Cardiac muscle cell (in vitro differentiated cells and primary cell): ENCODE measurements at regions not wholly inside any gene's neighbourhood (a gene's known extent, or its start where the extent isn't known, plus 50 kb on each side); places are given as distances from the start of the nearest gene placed in this dataset.

Experiments used
- DNase-seq, 2 donors: peaks; one replicate each; pipeline versions ENCODE4 v3.0.0 to v3.0.0-alpha.2; 2010 to 2017; ENCODE audit warnings: low read depth in 1 of 2, low spot score in 1 of 2
- H3K27ac ChIP-seq: fragments of 200-600 bp; sonication (generic); 2 replicates; pipeline ENCODE4 v1.5.1; 2016
- H3K27me3 ChIP-seq: fragments of 200-600 bp; sonication (generic); 2 replicates; pipeline ENCODE4 v1.6.0; 2016; ENCODE audit warnings: control low read depth
- H3K36me3 ChIP-seq: fragments of 200-600 bp; sonication (generic); 2 replicates; pipeline ENCODE4 v1.5.1; 2016; ENCODE audit warnings: control low read depth
- H3K4me1 ChIP-seq: fragments of 200-600 bp; sonication (generic); 2 replicates; pipeline ENCODE4 v1.8.1; 2017; ENCODE audit warnings: low read depth, mild to moderate bottlenecking, mixed run types
- H3K4me3 ChIP-seq: fragments of 200-600 bp; sonication (generic); 2 replicates; pipeline ENCODE4 v1.5.1; 2016; ENCODE audit warnings: mild to moderate bottlenecking
- H3K9me3 ChIP-seq: fragments of 200-600 bp; sonication (generic); 2 replicates; pipeline ENCODE4 v1.5.1; 2017; ENCODE audit warnings: low read depth, mild to moderate bottlenecking, control low read depth
- TF ChIP-seq, protein P1 (sequence below): IDR thresholded peaks from 2 replicates; pipeline ENCODE4 v1.5.1; 2012; ENCODE audit warnings: low read depth, mild to moderate bottlenecking, low read length

DNA sequence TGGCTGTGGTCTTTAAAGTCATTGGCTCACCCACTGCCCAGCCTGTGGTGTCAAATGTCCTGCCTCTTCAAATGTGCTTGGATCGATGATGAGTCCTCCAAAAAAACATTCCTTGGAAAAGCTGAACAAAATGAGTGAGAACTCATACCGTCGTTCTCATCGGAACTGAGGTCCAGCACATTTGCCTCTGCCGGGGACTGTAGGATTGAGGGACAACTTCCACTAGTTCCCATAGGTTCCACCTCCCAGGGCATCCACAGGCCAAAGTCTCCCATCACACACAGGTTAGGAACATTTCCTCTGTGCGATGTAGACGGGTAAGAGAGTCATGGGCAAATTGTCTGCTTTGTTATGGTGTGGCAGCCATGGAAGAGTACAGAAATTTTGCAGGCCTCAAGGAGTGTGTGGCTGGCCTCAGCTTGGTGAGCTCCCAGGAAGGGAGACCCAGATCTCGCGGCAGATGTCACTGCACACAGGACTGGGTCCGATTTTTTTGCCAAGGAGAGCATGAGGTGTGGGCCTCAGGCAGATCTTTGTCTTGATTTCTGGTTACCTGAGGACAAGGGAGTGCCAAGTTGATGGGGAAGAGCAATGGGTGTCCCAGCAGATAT lies 115.7 kb downstream of the SNRPN start:
- peaks cover 30% of the 10 kb centered on the region for H3K9me3 ChIP-seq
- DNase-seq, result no peak
- no peaks in the 10 kb centered on the region for H3K27me3 ChIP-seq
- H3K27ac ChIP-seq, result no peak overlapping the region
- H3K4me1 ChIP-seq, result no peaks in the 10 kb centered on the region
- peaks cover 32% of the 10 kb centered on the region for H3K36me3 ChIP-seq
- H3K4me3 ChIP-seq, result no peak overlapping the region
- TF ChIP-seq, protein P1, sequence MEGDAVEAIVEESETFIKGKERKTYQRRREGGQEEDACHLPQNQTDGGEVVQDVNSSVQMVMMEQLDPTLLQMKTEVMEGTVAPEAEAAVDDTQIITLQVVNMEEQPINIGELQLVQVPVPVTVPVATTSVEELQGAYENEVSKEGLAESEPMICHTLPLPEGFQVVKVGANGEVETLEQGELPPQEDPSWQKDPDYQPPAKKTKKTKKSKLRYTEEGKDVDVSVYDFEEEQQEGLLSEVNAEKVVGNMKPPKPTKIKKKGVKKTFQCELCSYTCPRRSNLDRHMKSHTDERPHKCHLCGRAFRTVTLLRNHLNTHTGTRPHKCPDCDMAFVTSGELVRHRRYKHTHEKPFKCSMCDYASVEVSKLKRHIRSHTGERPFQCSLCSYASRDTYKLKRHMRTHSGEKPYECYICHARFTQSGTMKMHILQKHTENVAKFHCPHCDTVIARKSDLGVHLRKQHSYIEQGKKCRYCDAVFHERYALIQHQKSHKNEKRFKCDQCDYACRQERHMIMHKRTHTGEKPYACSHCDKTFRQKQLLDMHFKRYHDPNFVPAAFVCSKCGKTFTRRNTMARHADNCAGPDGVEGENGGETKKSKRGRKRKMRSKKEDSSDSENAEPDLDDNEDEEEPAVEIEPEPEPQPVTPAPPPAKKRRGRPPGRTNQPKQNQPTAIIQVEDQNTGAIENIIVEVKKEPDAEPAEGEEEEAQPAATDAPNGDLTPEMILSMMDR, result no peak

DNA sequence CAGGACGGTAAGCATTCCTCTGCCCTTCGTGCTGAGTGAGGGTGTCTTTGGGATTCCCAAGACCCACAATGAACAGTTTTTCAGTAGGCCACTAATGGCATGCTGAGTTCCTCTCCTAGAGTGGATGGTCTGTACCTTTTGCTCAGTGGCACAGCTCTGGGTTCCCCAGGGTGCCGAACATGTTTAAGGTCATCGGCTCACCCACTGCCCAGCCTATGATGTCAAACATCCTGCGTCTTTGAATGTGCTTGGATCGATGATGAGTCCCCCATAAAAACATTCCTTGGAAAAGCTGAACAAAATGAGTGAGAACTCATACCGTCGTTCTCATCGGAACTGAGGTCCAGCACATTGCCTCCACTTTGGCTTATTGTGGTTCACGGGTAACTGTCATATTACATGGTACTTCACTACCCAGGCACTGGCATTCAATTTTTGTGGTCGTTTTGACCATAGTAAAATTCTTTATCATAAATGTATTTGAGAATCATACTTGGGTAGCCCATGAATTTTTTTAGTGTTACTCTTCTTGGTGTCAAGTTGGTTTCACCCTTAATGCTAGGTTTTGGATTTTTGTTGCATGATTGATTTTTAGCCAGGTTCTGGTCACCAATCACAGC lies 118.2 kb downstream of the SNRPN start:
- Histone ChIP-seq H3K27me3 (no peaks in the 10 kb centered on the region), H3K4me1 (no peaks in the 10 kb centered on the region), H3K27ac (no peak overlapping the region), H3K9me3 (peaks cover 30% of the 10 kb centered on the region), H3K4me3 (no peak overlapping the region), H3K36me3 (peaks cover 44% of the 10 kb centered on the region)
- no peak for DNase-seq
- TF ChIP-seq, protein P1, result no peak

DNA sequence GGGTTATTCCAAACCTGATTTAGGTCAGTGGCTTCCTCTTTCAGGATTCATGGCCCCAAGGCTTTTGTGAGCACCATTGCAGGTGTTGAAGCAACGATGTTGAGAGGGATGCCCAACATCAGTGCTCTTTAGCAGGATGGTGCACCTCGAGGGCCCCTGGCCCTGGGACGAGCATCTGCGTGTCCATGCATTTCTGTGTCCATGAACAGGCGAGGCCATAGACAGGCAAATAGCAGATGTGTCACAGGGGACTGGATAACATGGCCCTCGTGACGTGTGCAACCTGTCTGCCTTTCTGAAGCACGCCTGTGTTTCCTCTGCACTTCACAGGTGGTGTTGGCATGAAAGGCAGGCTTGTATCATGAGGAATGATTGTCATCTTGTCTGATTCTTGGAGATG lies 132.3 kb downstream of the SNRPN start:
- Histone ChIP-seq H3K36me3 (peaks cover 30% of the 10 kb centered on the region), H3K27ac (no peak overlapping the region), H3K4me3 (no peak overlapping the region), H3K27me3 (no peaks in the 10 kb centered on the region), H3K4me1 (no peaks in the 10 kb centered on the region), H3K9me3 (no peaks in the 10 kb centered on the region)
- DNase-seq, result no peak
- TF ChIP-seq, protein P1, result no peak

DNA sequence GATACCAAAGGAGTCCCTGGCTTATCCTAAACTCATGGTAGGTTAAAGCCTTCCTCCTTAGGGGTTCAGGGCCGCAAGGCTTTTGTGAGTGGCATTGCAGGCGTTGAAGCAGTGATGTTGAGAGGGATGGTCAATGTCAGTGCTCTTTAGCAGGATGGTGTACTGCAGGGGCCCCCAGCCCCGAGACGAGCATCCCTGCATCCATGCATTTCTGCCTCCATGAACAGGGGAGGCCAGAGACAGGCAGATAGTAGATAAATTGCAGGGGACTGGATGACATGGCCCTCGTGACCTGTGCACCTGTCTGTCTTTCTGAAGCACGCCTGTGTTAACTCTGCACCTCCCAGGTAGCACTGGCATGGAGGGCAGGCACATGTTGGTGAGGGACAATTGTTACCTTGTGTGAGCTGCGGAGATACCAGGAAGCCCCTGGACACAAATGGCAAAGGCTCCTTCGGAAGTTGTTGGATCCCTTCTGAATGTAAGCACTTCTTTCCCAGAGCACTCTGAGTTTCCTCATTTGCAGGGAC lies 133.5 kb downstream of the SNRPN start:
- H3K36me3 ChIP-seq, result peaks cover 27% of the 10 kb centered on the region
- TF ChIP-seq, protein P1, result no peak
- no peak for DNase-seq
- H3K4me3 ChIP-seq, result no peak overlapping the region
- no peaks in the 10 kb centered on the region for H3K27me3 ChIP-seq
- no peaks in the 10 kb centered on the region for H3K4me1 ChIP-seq
- H3K9me3 ChIP-seq, result no peaks in the 10 kb centered on the region
- no peak overlapping the region for H3K27ac ChIP-seq

DNA sequence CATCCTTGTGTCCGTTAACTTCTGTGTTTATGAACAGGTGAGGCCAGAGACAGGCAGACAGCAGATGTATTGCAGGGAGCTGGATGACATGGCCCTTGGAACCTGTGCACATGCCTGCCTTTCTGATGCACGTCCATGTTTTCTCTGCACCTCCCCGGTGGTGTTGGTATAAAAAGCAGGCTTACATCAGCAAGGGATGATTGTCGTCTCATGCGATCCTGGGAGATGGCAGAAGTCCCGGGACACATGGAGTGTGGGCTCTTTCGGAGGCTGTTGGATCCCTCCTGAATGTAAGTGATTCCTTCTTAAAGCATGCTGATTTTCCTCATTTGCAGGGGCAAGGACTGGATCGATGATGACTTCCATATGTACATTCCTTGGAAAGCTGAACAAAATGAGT lies 134.8 kb downstream of the SNRPN start:
- Histone ChIP-seq H3K36me3 (peaks cover 30% of the 10 kb centered on the region), H3K9me3 (no peaks in the 10 kb centered on the region), H3K4me1 (no peaks in the 10 kb centered on the region), H3K4me3 (no peak overlapping the region), H3K27ac (no peak overlapping the region), H3K27me3 (no peaks in the 10 kb centered on the region)
- no peak for DNase-seq
- TF ChIP-seq, protein P1, result no peak
